ENCODE measurements at regions not wholly inside any gene's neighbourhood (a gene's known extent, or its start where the extent isn't known, plus 50 kb on each side); places are given as distances from the start of the nearest gene placed in this dataset.

DNA sequence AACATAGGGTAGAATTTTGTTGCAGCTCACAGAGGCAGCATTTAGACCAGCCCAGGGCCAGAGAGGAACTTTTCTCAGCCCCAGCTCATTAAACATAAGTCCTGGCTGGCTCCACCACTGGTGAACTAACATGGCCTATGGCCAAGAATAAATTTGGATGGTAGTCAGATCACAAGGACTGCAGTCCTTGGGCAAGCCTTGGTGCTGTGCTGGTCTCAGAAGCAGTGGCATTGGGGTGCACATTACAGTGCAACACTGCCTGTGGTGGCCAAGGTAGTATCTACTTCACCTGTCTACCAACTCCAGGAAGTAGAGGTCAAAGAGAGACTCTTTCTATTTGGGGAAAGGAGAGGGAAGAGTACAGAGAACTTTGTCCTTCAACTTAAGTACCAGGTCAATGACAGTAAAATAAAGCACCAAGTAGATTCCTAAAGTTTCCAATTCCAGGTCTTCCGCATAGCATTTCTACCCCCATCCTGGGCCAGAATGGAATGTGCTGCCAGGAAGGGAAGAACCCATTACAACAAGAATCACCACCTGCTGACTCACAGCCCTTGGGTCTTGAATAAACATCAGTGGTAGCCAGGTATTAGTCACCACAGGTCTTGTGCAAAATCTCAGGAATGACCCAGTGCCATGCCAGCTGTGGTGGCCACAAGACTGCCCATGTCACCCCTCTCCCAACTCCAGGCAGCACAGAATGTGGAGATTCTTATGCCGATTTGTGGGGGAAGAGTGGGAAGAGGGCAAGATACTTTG is 155.4 kb upstream of the FSIP2 start:
- H3K23ac ChIP-seq (ENCODE audit: insufficient read length) = no peak overlapping the region
- no peaks in the 10 kb centered on the region for H3K27me3 ChIP-seq (replicated peaks in 1 of 4; ENCODE audit: control insufficient read depth in 3 of 4, extremely low read depth in 1 of 4, insufficient read depth in 3 of 4, low read length in 3 of 4)
- no peak overlapping the region for H3K14ac ChIP-seq (ENCODE audit: insufficient read length)
- ChIA-PET POLR2A (ENCODE audit: partially characterized antibody) (no interaction called here), CTCF (ENCODE audit: partially characterized antibody) (no interaction called here)
- no peak overlapping the region for H3K9ac ChIP-seq (replicated peaks in 1 of 4; ENCODE audit: extremely low read depth in 1 of 4, low read depth in 3 of 4, low read length in 3 of 4)
- no peaks in the 10 kb centered on the region for H3K79me1 ChIP-seq (ENCODE audit: low read depth, low read length)
- no peaks in the 10 kb centered on the region for H3K23me2 ChIP-seq (ENCODE audit: low read depth, low read length)
- H3K4me3 ChIP-seq (ENCODE audit: extremely low read depth in 1 of 4, insufficient read depth in 2 of 4, low read depth in 3 of 4, low read length in 4 of 4) = no peak overlapping the region
- H2BK15ac ChIP-seq (ENCODE audit: low read length) = no peak overlapping the region
- H3K9me3 ChIP-seq (ENCODE audit: insufficient read depth in 2 of 2, low read depth in 1 of 2, low read length in 1 of 2) = peaks cover 16 to 17% of the 10 kb centered on the region in 2 experiments; a peak in 3 of 4 replicates
- no peak overlapping the region for H2AFZ ChIP-seq (ENCODE audit: low read length)
- H3K18ac ChIP-seq (ENCODE audit: extremely low read depth, low read length) = no peak overlapping the region
- no peak overlapping the region for H3K56ac ChIP-seq (replicated peaks; ENCODE audit: insufficient read length, low read depth, low read length)
- no peak for FAIRE-seq
- no peaks in the 10 kb centered on the region; a peak in 1 of 8 replicates for H3K36me3 ChIP-seq (ENCODE audit: control insufficient read depth in 2 of 4, insufficient read depth in 4 of 4, low read length in 3 of 4)
- no peak overlapping the region for H3K4me2 ChIP-seq (ENCODE audit: insufficient read depth in 1 of 2, low read depth in 2 of 2, low read length in 2 of 2)
- H2AK5ac ChIP-seq (ENCODE audit: low read depth, low read length) = no peak overlapping the region
- H3K79me2 ChIP-seq (ENCODE audit: control insufficient read depth in 1 of 2, insufficient read depth in 2 of 2, low read length in 2 of 2) = no peaks in the 10 kb centered on the region
- no peaks in the 10 kb centered on the region for H4K20me1 ChIP-seq (replicated peaks in 1 of 2; ENCODE audit: control insufficient read depth in 1 of 2, insufficient read depth in 2 of 2, low read length in 2 of 2)
- H4K5ac ChIP-seq (ENCODE audit: insufficient read length, low read depth, low read length) = no peak overlapping the region
- 40% methylated on average over 2 of the region's 2 CpGs; no CpG with 5 or more reads in 1 of the 2 experiments for WGBS, 2 experiments (ENCODE audit: extremely low coverage in 1 of 2, insufficient coverage in 1 of 2, insufficient read length in 1 of 2, insufficient replicate concordance in 2 of 2, low coverage in 1 of 2, low lambda C conversion rate in 2 of 2, missing lambda C conversion rate in 1 of 2)
- no peaks in the 10 kb centered on the region for H3K4me1 ChIP-seq (replicated peaks in 1 of 4; ENCODE audit: control insufficient read depth in 3 of 4, insufficient read depth in 4 of 4, low read length in 3 of 4)
- no peak overlapping the region for H4K8ac ChIP-seq (ENCODE audit: extremely low read depth, insufficient read depth, low read length)
- H3K4ac ChIP-seq (replicated peaks; ENCODE audit: insufficient read length, low read depth, low read length) = no peak overlapping the region
- no peak overlapping the region for H3K27ac ChIP-seq (ENCODE audit: low read depth, low read length)
- H2BK120ac ChIP-seq (replicated peaks; ENCODE audit: low read depth, low read length) = no peak overlapping the region
- H2BK12ac ChIP-seq (ENCODE audit: low read depth, low read length) = no peak overlapping the region
- H2BK5ac ChIP-seq (ENCODE audit: low read depth, low read length) = no peak overlapping the region
- H2BK20ac ChIP-seq (ENCODE audit: low read length) = no peak overlapping the region
- H4K91ac ChIP-seq (replicated peaks; ENCODE audit: insufficient read length, low read length) = no peak overlapping the region
- DNase-seq (ENCODE audit: low read depth in 1 of 2, low spot score in 2 of 2) = peak in 1 of 2 experiments; percentile 21
- TF ChIP-seq SIX5 (IDR thresholded peaks at IDR 0.05; ENCODE audit: low read depth, low read length) (no peak), YY1 (IDR thresholded peaks at IDR 0.05; ENCODE audit: low read depth, low read length) (no peak), SRF (IDR thresholded peaks at IDR 0.05; ENCODE audit: low read depth, low read length) (no peak), SP2 (IDR thresholded peaks at IDR 0.05; ENCODE audit: low read length) (no peak), KDM1A (IDR thresholded peaks at IDR 0.05; ENCODE audit: borderline replicate concordance, low read length) (no peak), RXRA (IDR thresholded peaks at IDR 0.05; ENCODE audit: insufficient read depth, low read depth, low read length) (no peak), RFX5 (IDR thresholded peaks at IDR 0.05; ENCODE audit: borderline replicate concordance, low read depth, low read length) (no peak), BRCA1 (IDR thresholded peaks at IDR 0.05; ENCODE audit: low read depth, low read length) (no peak), CHD2 (IDR thresholded peaks at IDR 0.05; ENCODE audit: low read length) (no peak), CTBP2 (IDR thresholded peaks at IDR 0.05; ENCODE audit: borderline replicate concordance, insufficient read depth, insufficient read length, low read length) (no peak), KDM4A (IDR thresholded peaks at IDR 0.05; ENCODE audit: low read depth, low read length, severe bottlenecking) (no peak), NANOG (IDR thresholded peaks at IDR 0.05; ENCODE audit: insufficient read depth, low read depth, low read length, poor library complexity, severe bottlenecking) (no peak), SIRT6 (IDR thresholded peaks at IDR 0.05; ENCODE audit: low read length) (no peak), EP300 (IDR thresholded peaks at IDR 0.05; ENCODE audit: borderline replicate concordance in 1 of 2, low read depth in 2 of 2, low read length in 2 of 2) (no peak)

Data from H1 (cell line).